ENCODE measurements at regions not wholly inside any gene's neighbourhood (a gene's known extent, or its start where the extent isn't known, plus 50 kb on each side); places are given as distances from the start of the nearest gene placed in this dataset.
"Not testable (repeated sequence)": the region's sequence is repeated elsewhere in the genome, so short reads cannot be mapped to it uniquely, and the experiment has no call there.

GRCh38 chrX:40922307-40922706 lies 162.9 kb upstream of the USP9X start:
- no peaks in the 10 kb centered on the region for H3K36me3 ChIP-seq (replicated peaks in 1 of 2; ENCODE audit: control insufficient read depth in 1 of 2, insufficient read depth in 2 of 2, low read length in 1 of 2)
- no peak overlapping the region for H2AFZ ChIP-seq (ENCODE audit: low read depth)
- H3K9ac ChIP-seq, result no peak overlapping the region
- H3F3A ChIP-seq (replicated peaks; ENCODE audit: insufficient read depth), result peaks cover 6% of the 10 kb centered on the region
- H3K9me2 ChIP-seq, result no peaks in the 10 kb centered on the region
- ChIA-PET CTCF (interaction anchor here (0.6 to 1.5 kb wide), 6 partner anchors 10 to 330 kb away, joined by 3 to 6 read pairs (median 4); no protein-coding TSS in a partner anchor), POLR2A (no interaction called here)
- no peak overlapping the region for H3K4me3 ChIP-seq (ENCODE audit: low read depth in 2 of 2, low read length in 1 of 2)
- H4K20me1 ChIP-seq (ENCODE audit: insufficient read depth), result no peaks in the 10 kb centered on the region
- H3K4me1 ChIP-seq (ENCODE audit: control insufficient read depth in 1 of 2, insufficient read depth in 2 of 2, low read depth in 1 of 2, low read length in 1 of 2), result no peaks in the 10 kb centered on the region
- WGBS (ENCODE audit: low lambda C conversion rate), result 28% methylated on average over 7 of the region's 7 CpGs
- no peaks in the 10 kb centered on the region for H3K79me2 ChIP-seq (ENCODE audit: insufficient read depth)
- H3K27ac ChIP-seq (ENCODE audit: low read depth in 2 of 2, low read length in 1 of 2), result no peak overlapping the region
- DNase-seq, result peak; percentile 33
- H3K9me3 ChIP-seq, result peaks cover 8% of the 10 kb centered on the region; the same call in 1 of the 2 replicates
- no peak overlapping the region for H3K4me2 ChIP-seq
- TF ChIP-seq RAD21 (IDR thresholded peaks at IDR 0.05; ENCODE audit: low read length), result peak; percentile 52
- no peak for TF ChIP-seq GATA2 (CRISPR knock-in tag; IDR thresholded peaks at IDR 0.05)
- TF ChIP-seq SMC3 (IDR thresholded peaks at IDR 0.05; ENCODE audit: low read depth, low read length), result peak; percentile 41; the same call in 1 of the 2 replicates
- TF ChIP-seq CTCF (IDR thresholded peaks at IDR 0.05), result peak; percentile 45
- TF ChIP-seq RXRA (IDR thresholded peaks at IDR 0.05; ENCODE audit: borderline replicate concordance, low read depth), result no peak
- no peaks in the 10 kb centered on the region for H3K27me3 ChIP-seq (ENCODE audit: insufficient read depth)

GRCh38 chrX:40926739-40927427 lies 158.4 kb upstream of the USP9X start:
- H3K36me3 ChIP-seq (replicated peaks in 1 of 2; ENCODE audit: control insufficient read depth in 1 of 2, insufficient read depth in 2 of 2, low read length in 1 of 2); DNase-seq; H3K4me3 ChIP-seq (ENCODE audit: low read depth in 2 of 2, low read length in 1 of 2); H3K4me1 ChIP-seq (ENCODE audit: control insufficient read depth in 1 of 2, insufficient read depth in 2 of 2, low read depth in 1 of 2, low read length in 1 of 2); H3K9me3 ChIP-seq; H3K27me3 ChIP-seq (ENCODE audit: insufficient read depth); POLR2A ChIA-PET; H3K9me2 ChIP-seq; H2AFZ ChIP-seq (ENCODE audit: low read depth); H3K9ac ChIP-seq; H3K79me2 ChIP-seq (ENCODE audit: insufficient read depth); H3K4me2 ChIP-seq; H4K20me1 ChIP-seq (ENCODE audit: insufficient read depth): not testable (repeated sequence)
- H3K27ac ChIP-seq (ENCODE audit: low read depth in 2 of 2, low read length in 1 of 2), result peak overlapping the region in 1 of 2 experiments; percentile 49; a peak in 2 of 4 replicates
- H3F3A ChIP-seq (replicated peaks; ENCODE audit: insufficient read depth), result peaks cover 16% of the 10 kb centered on the region
- WGBS (ENCODE audit: low lambda C conversion rate), result 27% methylated on average over 1 of the region's 1 CpG
- TF ChIP-seq FOSL2 (IDR thresholded peaks at IDR 0.05; ENCODE audit: borderline replicate concordance, low read depth), result 0 out of 2 replicates have a peak, but pooled peaks have one; percentile 4
- CTCF ChIA-PET, result interaction anchor here (1.3 kb wide), 1 partner anchor 128 kb away, joined by 3 read pairs; no protein-coding TSS in a partner anchor

- peaks cover 27% of the 10 kb centered on the region for H3F3A ChIP-seq (replicated peaks; ENCODE audit: insufficient read depth)
- no peak overlapping the region for H3K4me3 ChIP-seq (ENCODE audit: low read depth in 2 of 2, low read length in 1 of 2)
- DNase-seq, result no peak
- H3K4me1 ChIP-seq (ENCODE audit: control insufficient read depth in 1 of 2, insufficient read depth in 2 of 2, low read depth in 1 of 2, low read length in 1 of 2), result 0 out of 4 replicates have a peak, but pooled peaks cover 0 to 6% of the 10 kb centered on the region in 2 experiments
- POLR2A ChIA-PET, result no interaction called here
- no peaks in the 10 kb centered on the region for H3K79me2 ChIP-seq (ENCODE audit: insufficient read depth)
- no peak overlapping the region for H3K9ac ChIP-seq
- no peak overlapping the region for H2AFZ ChIP-seq (ENCODE audit: low read depth)
- H3K36me3 ChIP-seq (replicated peaks in 1 of 2; ENCODE audit: control insufficient read depth in 1 of 2, insufficient read depth in 2 of 2, low read length in 1 of 2), result no peaks in the 10 kb centered on the region
- H3K27ac ChIP-seq (ENCODE audit: low read depth in 2 of 2, low read length in 1 of 2), result peak overlapping the region in 1 of 2 experiments; percentile 49; a peak in 1 of 4 replicates
- no peaks in the 10 kb centered on the region for H3K27me3 ChIP-seq (ENCODE audit: insufficient read depth)
- CTCF ChIA-PET, result no interaction called here
- H3K9me3 ChIP-seq, result no peaks in the 10 kb centered on the region
- no peaks in the 10 kb centered on the region for H4K20me1 ChIP-seq (ENCODE audit: insufficient read depth)
- H3K4me2 ChIP-seq, result no peak overlapping the region
- H3K9me2 ChIP-seq, result no peaks in the 10 kb centered on the region
- TF ChIP-seq MXI1 (IDR thresholded peaks at IDR 0.05; ENCODE audit: low read depth, low read length) (no peak), USF2 (IDR thresholded peaks at IDR 0.05; ENCODE audit: borderline replicate concordance, low read depth, low read length) (no peak), REST (IDR thresholded peaks at IDR 0.05; ENCODE audit: low read depth, low read length) (no peak), CHD2 (IDR thresholded peaks at IDR 0.05; ENCODE audit: low read length, partially characterized antibody) (no peak), RXRA (IDR thresholded peaks at IDR 0.05; ENCODE audit: borderline replicate concordance, low read depth) (no peak), JUND (IDR thresholded peaks at IDR 0.05) (no peak), SIN3A (IDR thresholded peaks at IDR 0.05; ENCODE audit: borderline replicate concordance, low read depth, low read length) (no peak), IRF3 (IDR thresholded peaks at IDR 0.05; ENCODE audit: low read depth, low read length) (no peak)
Measured at GRCh38 chrX:40928076-40928475, 157.2 kb upstream of the USP9X start.
